ENCODE measurements at regions not wholly inside any gene's neighbourhood (a gene's known extent, or its start where the extent isn't known, plus 50 kb on each side); places are given as distances from the start of the nearest gene placed in this dataset.
"Not testable (repeated sequence)": the region's sequence is repeated elsewhere in the genome, so short reads cannot be mapped to it uniquely, and the experiment has no call there.

GRCh38 chr6:54535568-54535967 lies 227.3 kb downstream of the TINAG start:
- no peak for DNase-seq
- intact Hi-C loops (cut with DNase I) = no loop called here

GRCh38 chr6:54541541-54541940 lies 233.3 kb downstream of the TINAG start:
- Histone ChIP-seq H3K27ac (no peak overlapping the region), H3K4me3 (no peak overlapping the region), H3K4me1 (no peaks in the 10 kb centered on the region), H3K9me3 (no peaks in the 10 kb centered on the region), H3K36me3 (replicated peaks in 1 of 2; ENCODE audit: insufficient read depth in 1 of 2, low read depth in 2 of 2) (no peaks in the 10 kb centered on the region), H3K27me3 (no peaks in the 10 kb centered on the region)
- 75 to 91% methylated on average over 1 of the region's 1 CpG for WGBS, 2 donors
- ATAC-seq = no peak
- no peak for DNase-seq
- TF ChIP-seq POLR2A (IDR thresholded peaks at IDR 0.05) (no peak), CTCF (IDR thresholded peaks at IDR 0.05) (no peak)
- intact Hi-C loops (cut with DNase I) = no loop called here

More at GRCh38 chr6:54535568-54535967, 227.3 kb downstream of the TINAG start:
- ATAC-seq = no peak
- no peaks in the 10 kb centered on the region for H3K4me1 ChIP-seq
- H3K9me3 ChIP-seq = no peaks in the 10 kb centered on the region
- WGBS, 2 donors = 45 to 64% methylated on average over 1 of the region's 1 CpG
- no peaks in the 10 kb centered on the region for H3K36me3 ChIP-seq (replicated peaks in 1 of 2; ENCODE audit: insufficient read depth in 1 of 2, low read depth in 2 of 2)
- H3K27me3 ChIP-seq = no peaks in the 10 kb centered on the region
- no peak for TF ChIP-seq CTCF (IDR thresholded peaks at IDR 0.05)
- no peak for TF ChIP-seq POLR2A (IDR thresholded peaks at IDR 0.05)
- no peak overlapping the region for H3K27ac ChIP-seq
- H3K4me3 ChIP-seq = no peak overlapping the region

GRCh38 chr6:54559136-54559535 lies 250.9 kb downstream of the TINAG start:
- intact Hi-C loops (cut with DNase I) = no loop called here

GRCh38 chr6:54564188-54564587 lies 255.9 kb downstream of the TINAG start:
- ATAC-seq; intact Hi-C loops (cut with DNase I); DNase-seq; H3K36me3 ChIP-seq (replicated peaks in 1 of 2; ENCODE audit: insufficient read depth in 1 of 2, low read depth in 2 of 2); H3K4me3 ChIP-seq; H3K4me1 ChIP-seq; H3K27ac ChIP-seq; H3K9me3 ChIP-seq; H3K27me3 ChIP-seq: not testable (repeated sequence)
- 81 to 88% methylated on average over 2 of the region's 2 CpGs for WGBS, 2 donors

More at GRCh38 chr6:54559136-54559535, 250.9 kb downstream of the TINAG start:
- Histone ChIP-seq H3K36me3 (replicated peaks in 1 of 2; ENCODE audit: insufficient read depth in 1 of 2, low read depth in 2 of 2) (no peaks in the 10 kb centered on the region), H3K9me3 (no peaks in the 10 kb centered on the region), H3K27me3 (no peaks in the 10 kb centered on the region), H3K4me1 (no peaks in the 10 kb centered on the region), H3K27ac (no peak overlapping the region), H3K4me3 (no peak overlapping the region)
- TF ChIP-seq CTCF (IDR thresholded peaks at IDR 0.05) (no peak), POLR2A (IDR thresholded peaks at IDR 0.05) (no peak)
- DNase-seq (no peak), ATAC-seq (no peak)
- WGBS, 2 donors = 63 to 74% methylated on average over 4 of the region's 4 CpGs

- Histone ChIP-seq H3K27me3 (no peaks in the 10 kb centered on the region), H3K27ac (no peak overlapping the region), H3K36me3 (replicated peaks in 1 of 2; ENCODE audit: insufficient read depth in 1 of 2, low read depth in 2 of 2) (no peaks in the 10 kb centered on the region), H3K9me3 (no peaks in the 10 kb centered on the region), H3K4me1 (no peaks in the 10 kb centered on the region), H3K4me3 (no peak overlapping the region)
- intact Hi-C loops (cut with DNase I) = no loop called here
- no peak for ATAC-seq
- WGBS, 2 donors = 0 to 41% methylated on average over 1 of the region's 1 CpG
- TF ChIP-seq POLR2A (IDR thresholded peaks at IDR 0.05) = no peak
- TF ChIP-seq CTCF (IDR thresholded peaks at IDR 0.05) = no peak
- no peak for DNase-seq
Observed at GRCh38 chr6:54574671-54575070, 266.4 kb downstream of the TINAG start.

All from body of pancreas (tissue), 4 donors.